ENCODE measurements at regions not wholly inside any gene's neighbourhood (a gene's known extent, or its start where the extent isn't known, plus 50 kb on each side); places are given as distances from the start of the nearest gene placed in this dataset.

- no peak for TF ChIP-seq CTCF (IDR thresholded peaks at IDR 0.05; ENCODE audit: low read depth, low read length)
- no peak for TF ChIP-seq EZH2phosphoT487 (IDR thresholded peaks at IDR 0.05; ENCODE audit: low read depth)
Measured at GRCh38 chr16:5891296-5891695, 793.7 kb upstream of the EEF2KMT start.
